Gastroesophageal sphincter (tissue), 4 donors: ENCODE measurements at regions not wholly inside any gene's neighbourhood (a gene's known extent, or its start where the extent isn't known, plus 50 kb on each side); places are given as distances from the start of the nearest gene placed in this dataset.
A peak's percentile ranks its signal among the peaks of the same experiment; 100 is the strongest.

Source experiments
- ATAC-seq: fragments of 150-250 bp; one replicate; pipeline ENCODE4 v1.9.1; 2016; ENCODE audit warnings: mild to moderate bottlenecking, moderate library complexity
- H3K27ac ChIP-seq, 4 donors: fragments of 200-600 bp; sonication (generic) in 3 of 4; 1 replicate in 3 of 4; 2 replicates in 1 of 4; pipeline ENCODE4 v1.5.1; 2016 to 2019
- H3K27me3 ChIP-seq: fragments of 200-600 bp; sonication (generic); one replicate; pipeline ENCODE4 v1.5.1; 2019
- H3K36me3 ChIP-seq, 2 donors: fragments of 200-600 bp; sonication (generic); one replicate each; pipeline ENCODE4 v1.5.1; 2019; ENCODE audit warnings: control low read depth in 1 of 2
- H3K4me1 ChIP-seq, 3 donors: fragments of 200-600 bp; sonication (generic); 1 replicate in 2 of 3; 2 replicates in 1 of 3; pipeline ENCODE4 v1.5.1; 2016 to 2019; ENCODE audit warnings: control low read depth in 2 of 3
- H3K4me3 ChIP-seq, 2 donors: fragments of 200-600 bp; sonication (generic); one replicate each; pipeline ENCODE4 v1.5.1; 2019; ENCODE audit warnings: mild to moderate bottlenecking in 1 of 2, moderate library complexity in 1 of 2
- H3K9me3 ChIP-seq, 3 donors: fragments of 200-600 bp; sonication (generic); one replicate each; pipeline ENCODE4 v1.5.1; 2017 to 2019; ENCODE audit warnings: control low read depth in 2 of 3
- CTCF ChIP-seq, 4 experiments: fragments of 200-600 bp in 2 of 4; fragments of 450-650 bp in 2 of 4; sonication (generic) in 1 of 4; IDR thresholded peaks; one replicate each; pipeline ENCODE4 v1.5.1; 2017 to 2019; ENCODE audit warnings: antibody characterized with exemption in 4 of 4, mild to moderate bottlenecking in 2 of 4, moderate library complexity in 2 of 4
- EP300 ChIP-seq: sonication (generic); formaldehyde crosslinking; IDR thresholded peaks from one replicate; pipeline ENCODE4 v1.6.1; 2017; ENCODE audit warnings: antibody characterized with exemption, mild to moderate bottlenecking
- POLR2A ChIP-seq, 2 donors: fragments of 450-650 bp; IDR thresholded peaks; one replicate each; pipeline ENCODE4 v1.6.1; 2017; ENCODE audit warnings: antibody characterized with exemption in 2 of 2, mild to moderate bottlenecking in 2 of 2, moderate library complexity in 1 of 2
- POLR2AphosphoS5 ChIP-seq: sonication (generic); formaldehyde crosslinking; IDR thresholded peaks from one replicate; pipeline ENCODE4 v1.6.1; 2017; ENCODE audit warnings: antibody characterized with exemption
- WGBS, 2 donors: methylation state at CpG; one replicate each; pipeline ENCODE4 v1.1.5; 2018; ENCODE audit warnings: low coverage in 1 of 2; 5-methylcytosine and 5-hydroxymethylcytosine counted together

GRCh38 chr21:29233256-29233546, 65.5 kb upstream of the BACH1 start:
- WGBS, 2 donors, result 53 to 80% methylated on average over 4 to 6 of the region's 7 CpGs
- TF ChIP-seq CTCF (IDR thresholded peaks at IDR 0.05), result peak in 1 of 4 experiments; percentile 25
- TF ChIP-seq EP300, result no peak
- no peak for TF ChIP-seq POLR2A (IDR thresholded peaks at IDR 0.05)
- TF ChIP-seq POLR2AphosphoS5, result no peak

GRCh38 chr21:29233611-29234540, 64.8 kb upstream of the BACH1 start:
- no peak overlapping the region for H3K4me3 ChIP-seq
- H3K27ac ChIP-seq, result no peak overlapping the region
- 88 to 95% methylated on average over 3 to 7 of the region's 11 CpGs for WGBS, 2 donors
- H3K4me1 ChIP-seq, result peaks cover 5 to 25% (median 7%) of the 10 kb centered on the region in 3 donors
- TF ChIP-seq EP300 (no peak), POLR2A (IDR thresholded peaks at IDR 0.05) (no peak), CTCF (IDR thresholded peaks at IDR 0.05) (no peak), POLR2AphosphoS5 (no peak)
- no peaks in the 10 kb centered on the region for H3K27me3 ChIP-seq
- no peaks in the 10 kb centered on the region for H3K36me3 ChIP-seq
- ATAC-seq, result no peak
- H3K9me3 ChIP-seq, result no peaks in the 10 kb centered on the region

More at GRCh38 chr21:29233256-29233546, 65.5 kb upstream of the BACH1 start:
- Histone ChIP-seq H3K27me3 (no peaks in the 10 kb centered on the region), H3K36me3 (no peaks in the 10 kb centered on the region), H3K27ac (no peak overlapping the region), H3K4me1 (peaks cover 5 to 18% (median 7%) of the 10 kb centered on the region in 3 donors), H3K9me3 (no peaks in the 10 kb centered on the region), H3K4me3 (no peak overlapping the region)
- ATAC-seq, result no peak

GRCh38 chr21:29235714-29236197, 63.0 kb upstream of the BACH1 start:
- H3K4me3 ChIP-seq, result no peak overlapping the region
- H3K36me3 ChIP-seq, result no peaks in the 10 kb centered on the region
- H3K27me3 ChIP-seq, result no peaks in the 10 kb centered on the region
- TF ChIP-seq EP300 (no peak), CTCF (IDR thresholded peaks at IDR 0.05) (no peak), POLR2AphosphoS5 (no peak), POLR2A (IDR thresholded peaks at IDR 0.05) (no peak)
- no peaks in the 10 kb centered on the region for H3K9me3 ChIP-seq
- WGBS, 2 donors, result 69 to 89% methylated on average over 2 to 4 of the region's 4 CpGs
- no peak overlapping the region for H3K27ac ChIP-seq
- H3K4me1 ChIP-seq, result peaks cover 7 to 28% (median 7%) of the 10 kb centered on the region in 3 donors
- ATAC-seq, result no peak

GRCh38 chr21:29236201-29236600, 62.5 kb upstream of the BACH1 start:
- no peak for ATAC-seq
- Histone ChIP-seq H3K9me3 (no peaks in the 10 kb centered on the region), H3K4me1 (peaks cover 7 to 28% (median 7%) of the 10 kb centered on the region in 3 donors), H3K4me3 (no peak overlapping the region), H3K36me3 (no peaks in the 10 kb centered on the region), H3K27me3 (no peaks in the 10 kb centered on the region), H3K27ac (no peak overlapping the region)
- TF ChIP-seq EP300 (no peak), POLR2AphosphoS5 (no peak), CTCF (IDR thresholded peaks at IDR 0.05) (no peak), POLR2A (IDR thresholded peaks at IDR 0.05) (no peak)
- WGBS, 2 donors, result 54 to 61% methylated on average over 2 of the region's 2 CpGs
